Naive thymus-derived CD8-positive, alpha-beta T cell (primary cell): ENCODE measurements at regions not wholly inside any gene's neighbourhood (a gene's known extent, or its start where the extent isn't known, plus 50 kb on each side); places are given as distances from the start of the nearest gene placed in this dataset.
"Not testable (repeated sequence)": the region's sequence is repeated elsewhere in the genome, so short reads cannot be mapped to it uniquely, and the experiment has no call there.

ENCODE experiments used
- ATAC-seq, 2 donors: fragments of 150-1000 bp; cut with Tn5 transposase in 1 of 2; sonication (Bioruptor Pico), chemical (Tn5 transposase) in 1 of 2; 1 replicate in 1 of 2; 2 replicates in 1 of 2; pipeline ENCODE4 v1.10.0; 2021; ENCODE audit warnings: mild to moderate bottlenecking in 2 of 2, moderate library complexity in 2 of 2
- POLR2A ChIA-PET: fragments of 350-600 bp; sonication (Branson Sonifier 250); formaldehyde crosslinking; loops from one replicate; lab custom pipeline; 2021; ENCODE audit warnings: antibody characterized with exemption; lab: Charles Lee
- DNase-seq, 10 donors: peaks; one replicate each; pipeline versions ENCODE4 v3.0.0 to v3.0.0-alpha.2; 2020 to 2022
- H3K27ac Mint-ChIP-seq, 10 donors: one replicate each; pipeline ENCODE4 v1.8.0; 2020 to 2022; ENCODE audit warnings: mild to moderate bottlenecking in 10 of 10, mixed read lengths in 10 of 10, moderate library complexity in 4 of 10, inconsistent platforms in 1 of 10
- H3K27me3 Mint-ChIP-seq, 5 donors: one replicate each; pipeline ENCODE4 v1.8.0; 2021 to 2022; ENCODE audit warnings: mixed read lengths in 5 of 5
- H3K36me3 Mint-ChIP-seq, 3 donors: one replicate each; pipeline ENCODE4 v1.8.0; 2020 to 2022; ENCODE audit warnings: mixed read lengths in 3 of 3, mild to moderate bottlenecking in 2 of 3, inconsistent platforms in 1 of 3
- H3K4me1 Mint-ChIP-seq, 4 donors: one replicate each; pipeline ENCODE4 v1.8.0; 2021 to 2022; ENCODE audit warnings: mixed read lengths in 4 of 4
- H3K4me3 Mint-ChIP-seq, 10 donors: one replicate each; pipeline ENCODE4 v1.8.0; 2020 to 2022; ENCODE audit warnings: mild to moderate bottlenecking in 10 of 10, mixed read lengths in 10 of 10, moderate library complexity in 6 of 10, inconsistent platforms in 1 of 10
- H3K9me3 Mint-ChIP-seq, 9 donors: one replicate each; pipeline ENCODE4 v1.8.0; 2020 to 2022; ENCODE audit warnings: mixed read lengths in 9 of 9, mild to moderate bottlenecking in 3 of 9, inconsistent platforms in 1 of 9, moderate library complexity in 1 of 9

GRCh38 chr7:69426705-69427104 lies 171.6 kb upstream of the AUTS2 start:
- Mint-ChIP-seq H3K4me1 (peaks cover 0 to 13% (median 7%) of the 10 kb centered on the region in 4 donors), H3K36me3 (no peaks in the 10 kb centered on the region), H3K9me3 (peaks cover 0 to 5% (median 0%) of the 10 kb centered on the region in 9 donors), H3K4me3 (no peak overlapping the region), H3K27me3 (peaks cover 8 to 42% (median 29%) of the 10 kb centered on the region in 5 donors), H3K27ac (no peak overlapping the region)
- POLR2A ChIA-PET, result no interaction called here
- DNase-seq (no peak), ATAC-seq (no peak)

- Mint-ChIP-seq H3K4me1 (peaks cover 0 to 13% (median 7%) of the 10 kb centered on the region in 4 donors), H3K36me3 (no peaks in the 10 kb centered on the region), H3K4me3 (no peak overlapping the region), H3K27me3 (peaks cover 8 to 51% (median 31%) of the 10 kb centered on the region in 5 donors), H3K9me3 (peaks cover 0 to 8% (median 0%) of the 10 kb centered on the region in 9 donors), H3K27ac (no peak overlapping the region)
- POLR2A ChIA-PET, result no interaction called here
- ATAC-seq (no peak), DNase-seq (no peak)
Observed at GRCh38 chr7:69428089-69428488, 170.2 kb upstream of the AUTS2 start.

- ATAC-seq (no peak), DNase-seq (no peak)
- Mint-ChIP-seq H3K9me3 (peaks cover 0 to 13% (median 4%) of the 10 kb centered on the region in 9 donors), H3K27me3 (peaks cover 11 to 52% (median 31%) of the 10 kb centered on the region in 5 donors), H3K36me3 (no peaks in the 10 kb centered on the region), H3K4me1 (peaks cover 0 to 16% (median 8%) of the 10 kb centered on the region in 4 donors), H3K4me3 (no peak overlapping the region), H3K27ac (no peak overlapping the region)
- POLR2A ChIA-PET, result interaction anchor here (0.5 kb wide), 1 partner anchor 1176 kb away, joined by 5 read pairs; no protein-coding TSS in a partner anchor
Observed at GRCh38 chr7:69429911-69430383, 168.3 kb upstream of the AUTS2 start.

- H3K36me3 Mint-ChIP-seq, result no peaks in the 10 kb centered on the region
- no peak overlapping the region for H3K27ac Mint-ChIP-seq
- POLR2A ChIA-PET, result no interaction called here
- H3K27me3 Mint-ChIP-seq, result peaks cover 11 to 55% (median 31%) of the 10 kb centered on the region in 5 donors
- no peak for DNase-seq
- peaks cover 0 to 16% (median 8%) of the 10 kb centered on the region in 4 donors for H3K4me1 Mint-ChIP-seq
- peaks cover 0 to 15% (median 4%) of the 10 kb centered on the region in 9 donors for H3K9me3 Mint-ChIP-seq
- H3K4me3 Mint-ChIP-seq, result no peak overlapping the region
- ATAC-seq, result no peak
Observed at GRCh38 chr7:69430384-69431021, 167.8 kb upstream of the AUTS2 start.

GRCh38 chr7:69431626-69432025 lies 166.6 kb upstream of the AUTS2 start:
- DNase-seq (no peak), ATAC-seq (no peak)
- POLR2A ChIA-PET, result no interaction called here
- Mint-ChIP-seq H3K36me3 (no peaks in the 10 kb centered on the region), H3K4me1 (peaks cover 0 to 16% (median 8%) of the 10 kb centered on the region in 4 donors), H3K9me3 (peaks cover 0 to 15% (median 4%) of the 10 kb centered on the region in 9 donors), H3K27ac (no peak overlapping the region), H3K27me3 (peaks cover 11 to 61% (median 31%) of the 10 kb centered on the region in 5 donors), H3K4me3 (no peak overlapping the region)

- H3K4me1 Mint-ChIP-seq, result peaks cover 0 to 16% (median 8%) of the 10 kb centered on the region in 4 donors
- H3K27ac Mint-ChIP-seq, ATAC-seq, DNase-seq, H3K4me3 Mint-ChIP-seq, H3K36me3 Mint-ChIP-seq, POLR2A ChIA-PET: not testable (repeated sequence)
- H3K9me3 Mint-ChIP-seq, result peaks cover 0 to 15% (median 4%) of the 10 kb centered on the region in 9 donors
- H3K27me3 Mint-ChIP-seq, result peaks cover 11 to 61% (median 27%) of the 10 kb centered on the region in 5 donors
Observed at GRCh38 chr7:69432276-69432675, 166.0 kb upstream of the AUTS2 start.

GRCh38 chr7:69433081-69433480 lies 165.2 kb upstream of the AUTS2 start:
- peaks cover 0 to 17% (median 4%) of the 10 kb centered on the region in 9 donors for H3K9me3 Mint-ChIP-seq
- H3K4me3 Mint-ChIP-seq, result no peak overlapping the region
- no peak for DNase-seq
- peaks cover 11 to 59% (median 25%) of the 10 kb centered on the region in 5 donors for H3K27me3 Mint-ChIP-seq
- no peak for ATAC-seq
- H3K36me3 Mint-ChIP-seq, result no peaks in the 10 kb centered on the region
- H3K4me1 Mint-ChIP-seq, result peaks cover 0 to 16% (median 8%) of the 10 kb centered on the region in 4 donors
- H3K27ac Mint-ChIP-seq, result no peak overlapping the region
- POLR2A ChIA-PET, result no interaction called here

GRCh38 chr7:69434398-69434815 lies 163.9 kb upstream of the AUTS2 start:
- H3K4me1 Mint-ChIP-seq, result peaks cover 0 to 16% (median 8%) of the 10 kb centered on the region in 4 donors

GRCh38 chr7:69435711-69436110 lies 162.6 kb upstream of the AUTS2 start:
- Mint-ChIP-seq H3K27ac (no peak overlapping the region), H3K36me3 (peaks cover 0 to 4% (median 0%) of the 10 kb centered on the region in 3 donors), H3K27me3 (peaks cover 3 to 34% (median 13%) of the 10 kb centered on the region in 5 donors), H3K9me3 (peaks cover 0 to 26% (median 16%) of the 10 kb centered on the region in 9 donors), H3K4me1 (peaks cover 0 to 8% (median 3%) of the 10 kb centered on the region in 4 donors), H3K4me3 (no peak overlapping the region)
- POLR2A ChIA-PET, result no interaction called here
- ATAC-seq (no peak), DNase-seq (no peak)

More at GRCh38 chr7:69434398-69434815, 163.9 kb upstream of the AUTS2 start:
- peaks cover 0 to 17% (median 6%) of the 10 kb centered on the region in 9 donors for H3K9me3 Mint-ChIP-seq
- H3K36me3 Mint-ChIP-seq, result no peaks in the 10 kb centered on the region
- no peak overlapping the region for H3K4me3 Mint-ChIP-seq
- H3K27ac Mint-ChIP-seq, result no peak overlapping the region
- DNase-seq, result no peak
- H3K27me3 Mint-ChIP-seq, result peaks cover 6 to 47% (median 20%) of the 10 kb centered on the region in 5 donors
- POLR2A ChIA-PET, result no interaction called here
- ATAC-seq, result no peak

GRCh38 chr7:69436946-69437345 lies 161.3 kb upstream of the AUTS2 start:
- H3K27ac Mint-ChIP-seq, result no peak overlapping the region
- H3K4me1 Mint-ChIP-seq, result peaks cover 0 to 4% (median 1%) of the 10 kb centered on the region in 4 donors
- H3K27me3 Mint-ChIP-seq, result peaks cover 3 to 21% (median 6%) of the 10 kb centered on the region in 5 donors
- H3K4me3 Mint-ChIP-seq, result no peak overlapping the region
- POLR2A ChIA-PET, result no interaction called here
- no peak for ATAC-seq
- peaks cover 0 to 33% (median 16%) of the 10 kb centered on the region in 9 donors for H3K9me3 Mint-ChIP-seq
- H3K36me3 Mint-ChIP-seq, result peaks cover 0 to 8% (median 0%) of the 10 kb centered on the region in 3 donors
- DNase-seq, result no peak

- POLR2A ChIA-PET, result no interaction called here
- Mint-ChIP-seq H3K4me1 (peaks cover 0 to 4% (median 1%) of the 10 kb centered on the region in 4 donors), H3K27ac (no peak overlapping the region), H3K36me3 (peaks cover 0 to 8% (median 0%) of the 10 kb centered on the region in 3 donors), H3K9me3 (peaks cover 0 to 38% (median 17%) of the 10 kb centered on the region in 9 donors), H3K4me3 (no peak overlapping the region), H3K27me3 (peaks cover 2 to 9% (median 4%) of the 10 kb centered on the region in 5 donors)
- DNase-seq (no peak), ATAC-seq (no peak)
Observed at GRCh38 chr7:69438584-69439412, 159.5 kb upstream of the AUTS2 start.

GRCh38 chr7:69439636-69440325 lies 158.5 kb upstream of the AUTS2 start:
- Mint-ChIP-seq H3K27ac (peak overlapping the region in 1 of 10 donors; percentile 43), H3K9me3 (peaks cover 0 to 30% (median 16%) of the 10 kb centered on the region in 9 donors), H3K27me3 (peaks cover 0 to 9% (median 1%) of the 10 kb centered on the region in 5 donors), H3K36me3 (peaks cover 0 to 8% (median 0%) of the 10 kb centered on the region in 3 donors), H3K4me1 (no peaks in the 10 kb centered on the region), H3K4me3 (no peak overlapping the region)
- DNase-seq, result no peak
- no peak for ATAC-seq
- POLR2A ChIA-PET, result no interaction called here
